ENCODE measurements at regions not wholly inside any gene's neighbourhood (a gene's known extent, or its start where the extent isn't known, plus 50 kb on each side); places are given as distances from the start of the nearest gene placed in this dataset.

GRCh38 chr22:26842103-26842502, 184.7 kb downstream of the MIAT start:
- no peak overlapping the region for H3K4me3 ChIP-seq (ENCODE audit: low read length)
- TF ChIP-seq CTCF (conservative IDR thresholded peaks at IDR 0.05; ENCODE audit: low read length), result no peak
- no peak for DNase-seq (ENCODE audit: low read depth)

- no peak for DNase-seq (ENCODE audit: low read depth)
- TF ChIP-seq CTCF (conservative IDR thresholded peaks at IDR 0.05; ENCODE audit: low read length), result no peak
- no peak overlapping the region for H3K4me3 ChIP-seq (ENCODE audit: low read length)
These were observed 187.8 kb downstream of the MIAT start for GRCh38 chr22:26845021-26845743.

- DNase-seq (ENCODE audit: low read depth), result no peak
- no peak for TF ChIP-seq CTCF (conservative IDR thresholded peaks at IDR 0.05; ENCODE audit: low read length)
- H3K4me3 ChIP-seq (ENCODE audit: low read length), result no peak overlapping the region
These were observed 188.7 kb downstream of the MIAT start for GRCh38 chr22:26846076-26846475.

- DNase-seq (ENCODE audit: low read depth), result peak; percentile 13
- TF ChIP-seq CTCF (conservative IDR thresholded peaks at IDR 0.05; ENCODE audit: low read length), result no peak
- H3K4me3 ChIP-seq (ENCODE audit: low read length), result no peak overlapping the region
These were observed 189.3 kb downstream of the MIAT start for GRCh38 chr22:26846645-26847044.

GRCh38 chr22:26847046-26847445, 189.7 kb downstream of the MIAT start:
- DNase-seq (ENCODE audit: low read depth), result no peak
- H3K4me3 ChIP-seq (ENCODE audit: low read length), result no peak overlapping the region
- TF ChIP-seq CTCF (conservative IDR thresholded peaks at IDR 0.05; ENCODE audit: low read length), result no peak

GRCh38 chr22:26847816-26848215, 190.4 kb downstream of the MIAT start:
- no peak for TF ChIP-seq CTCF (conservative IDR thresholded peaks at IDR 0.05; ENCODE audit: low read length)

GRCh38 chr22:26848244-26848920, 191.0 kb downstream of the MIAT start:
- DNase-seq (ENCODE audit: low read depth), result peak; percentile 42
- no peak for TF ChIP-seq CTCF (conservative IDR thresholded peaks at IDR 0.05; ENCODE audit: low read length)
- no peak overlapping the region for H3K4me3 ChIP-seq (ENCODE audit: low read length)

More at GRCh38 chr22:26847816-26848215, 190.4 kb downstream of the MIAT start:
- DNase-seq (ENCODE audit: low read depth), result no peak
- H3K4me3 ChIP-seq (ENCODE audit: low read length), result no peak overlapping the region

Measured in AG10803 (cell line).